Activated CD8-positive, alpha-beta memory T cell treated with anti-CD3 and anti-CD28 coated beads for 1 hour (primary cell): ENCODE measurements at regions not wholly inside any gene's neighbourhood (a gene's known extent, or its start where the extent isn't known, plus 50 kb on each side); places are given as distances from the start of the nearest gene placed in this dataset.

Source experiments
- DNase-seq, 2 donors: peaks; one replicate each; pipeline ENCODE4 v3.0.0-alpha.2; 2020; ENCODE audit warnings: low read depth in 1 of 2; ENCODE audit errors: extremely low read depth in 1 of 2

GRCh38 chr14:101705733-101706508, 55.6 kb upstream of the PPP2R5C start:
- DNase-seq, result peak; percentile 35 to 43

- no peak for DNase-seq
Observed at GRCh38 chr14:101706509-101707067, 54.9 kb upstream of the PPP2R5C start.

GRCh38 chr14:101707068-101707842, 54.3 kb upstream of the PPP2R5C start:
- peak in 1 of 2 donors; percentile 50 for DNase-seq

- no peak for DNase-seq
Observed at GRCh38 chr14:101707863-101708620, 53.5 kb upstream of the PPP2R5C start.

- DNase-seq, result no peak
Observed at GRCh38 chr14:101708853-101709532, 52.5 kb upstream of the PPP2R5C start.

- DNase-seq, result no peak
Observed at GRCh38 chr14:101709533-101709881, 52.0 kb upstream of the PPP2R5C start.

- DNase-seq, result no peak
Observed at GRCh38 chr14:101709962-101710931, 51.3 kb upstream of the PPP2R5C start.

GRCh38 chr14:101711041-101711856, 50.3 kb upstream of the PPP2R5C start:
- no peak for DNase-seq
